Memory B cell (primary cell): ENCODE measurements at regions not wholly inside any gene's neighbourhood (a gene's known extent, or its start where the extent isn't known, plus 50 kb on each side); places are given as distances from the start of the nearest gene placed in this dataset.
"Not testable (repeated sequence)": the region's sequence is repeated elsewhere in the genome, so short reads cannot be mapped to it uniquely, and the experiment has no call there.

Experiments
- ATAC-seq: fragments of 150-1000 bp; cut with Tn5 transposase; 2 replicates; pipeline ENCODE4 v1.10.0; 2021; ENCODE audit warnings: low read depth, mild to moderate bottlenecking, moderate library complexity
- DNase-seq, 2 donors: peaks; one replicate each; pipeline ENCODE4 v3.0.0; 2022; ENCODE audit warnings: low spot score in 2 of 2
- H3K27ac Mint-ChIP-seq: one replicate; pipeline ENCODE4 v1.8.0; 2022; ENCODE audit warnings: mild to moderate bottlenecking, moderate library complexity, mixed read lengths
- H3K27me3 Mint-ChIP-seq: one replicate; pipeline ENCODE4 v1.8.0; 2022; ENCODE audit warnings: mixed read lengths
- H3K36me3 Mint-ChIP-seq: one replicate; pipeline ENCODE4 v1.8.0; 2022; ENCODE audit warnings: mild to moderate bottlenecking, mixed read lengths
- H3K4me1 Mint-ChIP-seq: one replicate; pipeline ENCODE4 v1.8.0; 2022; ENCODE audit warnings: mixed read lengths
- H3K4me3 Mint-ChIP-seq: one replicate; pipeline ENCODE4 v1.8.0; 2022; ENCODE audit warnings: mild to moderate bottlenecking, moderate library complexity, mixed read lengths
- H3K9me3 Mint-ChIP-seq: one replicate; pipeline ENCODE4 v1.8.0; 2022; ENCODE audit warnings: mixed read lengths

DNA sequence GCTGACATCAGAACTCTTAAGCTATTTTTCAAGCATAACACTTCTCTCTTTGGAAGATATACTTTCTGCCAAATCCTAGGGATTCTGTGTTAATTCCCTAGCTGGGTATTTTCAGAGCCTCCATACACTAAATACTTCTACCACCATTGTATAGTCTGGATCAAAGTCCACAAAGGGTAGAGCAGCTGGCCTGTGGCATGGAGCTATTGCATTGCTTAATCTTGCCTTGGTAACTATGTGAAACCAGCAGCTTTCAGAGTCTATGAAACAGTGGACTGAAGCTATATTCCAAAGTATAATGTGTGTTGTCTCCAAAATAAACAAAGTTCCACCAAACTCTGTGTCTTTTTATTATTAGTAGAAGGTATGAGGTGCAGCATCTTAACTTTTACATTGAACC is 296.9 kb upstream of the CDH19 start:
- H3K4me1 Mint-ChIP-seq, result no peaks in the 10 kb centered on the region
- no peak overlapping the region for H3K27ac Mint-ChIP-seq
- no peaks in the 10 kb centered on the region for H3K36me3 Mint-ChIP-seq
- ATAC-seq (no peak), DNase-seq (no peak)
- H3K4me3 Mint-ChIP-seq, result no peak overlapping the region
- H3K27me3 Mint-ChIP-seq, result no peaks in the 10 kb centered on the region
- H3K9me3 Mint-ChIP-seq, result no peaks in the 10 kb centered on the region

- ATAC-seq (no peak), DNase-seq (no peak)
- no peak overlapping the region for H3K27ac Mint-ChIP-seq
- H3K4me3 Mint-ChIP-seq, result no peak overlapping the region
- H3K36me3 Mint-ChIP-seq, result no peaks in the 10 kb centered on the region
- H3K27me3 Mint-ChIP-seq, result no peaks in the 10 kb centered on the region
- no peaks in the 10 kb centered on the region for H3K9me3 Mint-ChIP-seq
- H3K4me1 Mint-ChIP-seq, result no peaks in the 10 kb centered on the region
Measured at GRCh38 chr18:66895631-66896030, 291.7 kb upstream of the CDH19 start.

- no peaks in the 10 kb centered on the region for H3K36me3 Mint-ChIP-seq
- ATAC-seq, result no peak
- no peak overlapping the region for H3K27ac Mint-ChIP-seq
- H3K4me1 Mint-ChIP-seq, result no peaks in the 10 kb centered on the region
- H3K9me3 Mint-ChIP-seq, result no peaks in the 10 kb centered on the region
- no peak overlapping the region for H3K4me3 Mint-ChIP-seq
- H3K27me3 Mint-ChIP-seq, result no peaks in the 10 kb centered on the region
- no peak for DNase-seq
Measured at GRCh38 chr18:66894851-66895250, 291.0 kb upstream of the CDH19 start.

DNA sequence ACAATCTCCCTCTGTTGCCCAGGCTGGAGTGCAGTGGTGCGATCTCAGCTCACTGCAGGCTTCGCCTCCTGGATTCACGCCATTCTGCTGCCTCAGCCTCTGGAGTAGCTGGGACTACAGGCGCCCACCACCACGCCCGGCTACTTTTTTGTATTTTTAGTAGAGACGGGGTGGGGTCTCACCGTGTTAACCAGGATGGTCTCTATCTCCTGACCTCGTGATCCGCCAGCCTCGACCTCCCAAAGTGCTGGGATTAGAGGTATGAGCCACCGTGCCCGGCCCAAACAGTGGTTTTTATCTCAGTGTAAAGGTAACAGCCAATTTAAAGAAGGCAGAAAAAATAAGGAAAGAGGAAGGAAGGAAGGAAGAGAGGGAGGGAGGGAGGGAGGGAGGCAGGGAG is 288.5 kb upstream of the CDH19 start:
- not testable (repeated sequence) for ATAC-seq, H3K27ac Mint-ChIP-seq, H3K36me3 Mint-ChIP-seq, H3K4me1 Mint-ChIP-seq, H3K9me3 Mint-ChIP-seq, H3K27me3 Mint-ChIP-seq, DNase-seq, H3K4me3 Mint-ChIP-seq

DNA sequence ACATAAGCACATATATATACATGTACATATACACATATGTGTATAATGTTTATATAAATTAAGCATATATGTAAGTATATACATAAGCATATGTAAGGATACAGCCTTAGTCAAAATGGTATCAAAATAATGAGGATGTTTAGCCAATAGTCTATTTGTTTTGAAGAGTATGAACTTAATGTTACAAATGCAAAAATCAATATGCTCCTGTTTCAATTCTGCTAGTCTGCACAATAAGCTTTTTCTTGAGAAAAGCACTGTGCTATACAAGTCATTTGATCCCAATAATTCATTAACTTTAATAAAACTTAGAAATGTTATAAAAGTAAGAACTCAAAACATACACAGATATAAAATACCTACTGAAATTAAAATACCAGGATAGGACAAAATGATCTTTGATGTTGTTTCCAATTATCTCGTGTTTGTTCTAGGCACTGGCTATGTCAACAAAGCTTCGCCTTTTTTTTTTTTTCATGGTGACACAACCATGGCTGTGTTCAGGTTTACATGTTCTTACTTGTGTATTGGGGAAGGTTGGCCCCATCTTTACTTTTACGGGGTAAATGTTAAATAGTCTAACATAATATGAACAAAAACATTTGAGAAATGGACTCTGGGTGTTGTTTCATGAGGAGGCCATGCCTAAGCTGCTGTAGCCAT is 271.1 kb upstream of the CDH19 start:
- no peak overlapping the region for H3K27ac Mint-ChIP-seq
- no peak for DNase-seq
- no peaks in the 10 kb centered on the region for H3K27me3 Mint-ChIP-seq
- H3K4me1 Mint-ChIP-seq, result no peaks in the 10 kb centered on the region
- H3K4me3 Mint-ChIP-seq, result no peak overlapping the region
- no peaks in the 10 kb centered on the region for H3K36me3 Mint-ChIP-seq
- ATAC-seq, result no peak
- no peaks in the 10 kb centered on the region for H3K9me3 Mint-ChIP-seq

DNA sequence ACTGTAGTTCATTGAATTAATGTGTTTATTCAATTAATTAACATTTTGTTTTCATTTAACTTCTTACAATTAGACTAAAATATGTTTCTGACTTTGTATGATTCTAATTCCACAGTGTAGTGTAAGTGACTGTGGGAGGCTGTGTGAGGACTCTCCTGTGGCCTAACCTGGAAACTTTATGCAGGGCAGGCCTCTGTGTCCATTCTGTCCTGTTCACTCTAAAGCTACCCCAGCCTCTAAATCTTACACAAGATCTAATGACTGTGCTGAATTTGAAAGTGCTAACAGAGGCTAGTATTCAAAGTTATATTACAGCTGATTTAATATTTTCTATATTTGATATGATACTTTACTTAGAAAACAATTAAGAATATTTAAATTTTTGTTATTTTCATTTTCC is 270.5 kb upstream of the CDH19 start:
- no peak overlapping the region for H3K27ac Mint-ChIP-seq
- ATAC-seq (no peak), DNase-seq (no peak)
- no peak overlapping the region for H3K4me3 Mint-ChIP-seq
- H3K9me3 Mint-ChIP-seq, result no peaks in the 10 kb centered on the region
- no peaks in the 10 kb centered on the region for H3K36me3 Mint-ChIP-seq
- H3K4me1 Mint-ChIP-seq, result no peaks in the 10 kb centered on the region
- no peaks in the 10 kb centered on the region for H3K27me3 Mint-ChIP-seq

DNA sequence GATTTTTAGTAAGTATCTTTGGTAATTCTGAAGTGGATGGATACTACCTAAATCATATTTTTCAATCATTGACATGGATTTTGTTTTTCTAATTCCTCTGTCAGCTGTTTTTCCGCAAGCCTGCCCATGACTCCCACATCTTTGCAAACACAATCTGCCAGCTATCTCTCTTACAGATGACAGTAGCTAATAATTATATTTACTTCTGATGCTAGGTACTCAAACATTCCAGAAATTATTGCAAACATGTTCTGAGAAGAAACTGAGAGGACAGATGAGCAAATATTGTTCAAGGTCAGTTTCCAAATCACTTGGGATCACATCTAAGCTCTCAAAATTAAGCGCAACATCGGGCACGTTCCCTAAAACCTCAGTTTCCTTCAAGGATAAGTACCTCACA is 270.0 kb upstream of the CDH19 start:
- Mint-ChIP-seq H3K27ac (no peak overlapping the region), H3K27me3 (no peaks in the 10 kb centered on the region), H3K4me3 (no peak overlapping the region), H3K36me3 (no peaks in the 10 kb centered on the region), H3K4me1 (no peaks in the 10 kb centered on the region), H3K9me3 (no peaks in the 10 kb centered on the region)
- DNase-seq (no peak), ATAC-seq (no peak)

- no peaks in the 10 kb centered on the region for H3K36me3 Mint-ChIP-seq
- no peak overlapping the region for H3K27ac Mint-ChIP-seq
- no peaks in the 10 kb centered on the region for H3K4me1 Mint-ChIP-seq
- H3K4me3 Mint-ChIP-seq, result no peak overlapping the region
- ATAC-seq (no peak), DNase-seq (no peak)
- H3K27me3 Mint-ChIP-seq, result no peaks in the 10 kb centered on the region
- H3K9me3 Mint-ChIP-seq, result no peaks in the 10 kb centered on the region
Measured at GRCh38 chr18:66872277-66872676, 268.4 kb upstream of the CDH19 start.

DNA sequence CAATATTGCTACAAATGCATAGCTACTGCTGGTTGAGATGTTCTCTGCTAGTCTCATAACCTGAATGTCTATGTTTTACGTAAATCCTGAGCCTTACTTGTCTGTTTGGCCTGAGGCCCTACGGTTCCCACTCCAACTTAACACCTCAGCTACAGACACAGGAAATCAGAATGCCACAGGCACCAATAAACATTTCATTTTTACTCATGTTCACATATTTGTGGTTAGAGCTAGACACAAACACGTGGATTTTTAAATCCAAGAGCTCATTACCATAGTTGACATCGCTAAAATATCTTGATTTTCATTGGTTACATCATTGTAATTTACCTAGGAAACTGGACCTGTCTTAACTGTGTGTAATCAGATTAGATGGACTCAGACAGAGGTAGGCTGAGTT is 263.8 kb upstream of the CDH19 start:
- H3K4me3 Mint-ChIP-seq, result no peak overlapping the region
- H3K36me3 Mint-ChIP-seq, result no peaks in the 10 kb centered on the region
- no peaks in the 10 kb centered on the region for H3K27me3 Mint-ChIP-seq
- H3K27ac Mint-ChIP-seq, result no peak overlapping the region
- H3K4me1 Mint-ChIP-seq, result no peaks in the 10 kb centered on the region
- DNase-seq (no peak), ATAC-seq (no peak)
- H3K9me3 Mint-ChIP-seq, result no peaks in the 10 kb centered on the region

- not testable (repeated sequence) for H3K36me3 Mint-ChIP-seq, H3K27ac Mint-ChIP-seq, ATAC-seq, H3K9me3 Mint-ChIP-seq, H3K4me1 Mint-ChIP-seq, H3K27me3 Mint-ChIP-seq, H3K4me3 Mint-ChIP-seq, DNase-seq
Measured at GRCh38 chr18:66866427-66866940, 262.6 kb upstream of the CDH19 start.

DNA sequence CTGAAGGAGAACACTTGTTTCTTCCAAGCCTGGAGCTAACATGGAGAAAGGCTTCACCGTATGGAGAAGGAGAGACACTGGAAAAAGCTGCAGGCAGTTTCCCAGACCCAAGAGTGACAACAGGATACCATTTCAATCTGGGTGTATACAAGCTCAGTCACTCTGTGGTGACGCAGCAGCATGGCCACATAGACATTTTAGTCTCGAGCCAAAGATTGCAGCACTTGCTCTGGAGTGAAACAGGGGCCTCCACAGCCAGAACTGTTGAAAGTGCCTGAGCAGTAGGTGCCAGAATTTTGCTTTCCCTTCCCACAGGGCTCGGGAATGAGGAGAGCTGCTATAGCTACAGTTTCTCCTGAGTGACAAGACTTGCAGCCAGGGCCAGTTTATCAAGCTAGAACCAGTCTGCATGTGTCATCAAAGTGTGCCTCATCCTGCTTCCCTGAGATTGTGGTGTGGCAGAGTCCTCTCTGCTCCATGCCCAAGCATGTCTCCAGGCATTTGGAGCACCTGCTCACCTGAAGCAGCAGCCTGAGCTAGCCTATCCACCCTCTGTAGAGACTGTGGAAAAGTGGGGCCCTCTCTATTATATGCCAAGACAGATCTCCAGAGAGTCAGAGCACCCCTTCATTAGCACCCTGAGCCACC is 234.6 kb upstream of the CDH19 start:
- no peak overlapping the region for H3K27ac Mint-ChIP-seq
- H3K4me1 Mint-ChIP-seq, result no peaks in the 10 kb centered on the region

GRCh38 chr18:66833646-66834045 is 229.8 kb upstream of the CDH19 start:
- Mint-ChIP-seq H3K27me3 (no peaks in the 10 kb centered on the region), H3K9me3 (peaks cover 1% of the 10 kb centered on the region)
- no peak for ATAC-seq

More for the DNA sequence above, 234.6 kb upstream of the CDH19 start:
- ATAC-seq (no peak), DNase-seq (no peak)
- H3K4me3 Mint-ChIP-seq, result no peak overlapping the region
- no peaks in the 10 kb centered on the region for H3K9me3 Mint-ChIP-seq
- H3K27me3 Mint-ChIP-seq, result no peaks in the 10 kb centered on the region
- no peaks in the 10 kb centered on the region for H3K36me3 Mint-ChIP-seq

DNA sequence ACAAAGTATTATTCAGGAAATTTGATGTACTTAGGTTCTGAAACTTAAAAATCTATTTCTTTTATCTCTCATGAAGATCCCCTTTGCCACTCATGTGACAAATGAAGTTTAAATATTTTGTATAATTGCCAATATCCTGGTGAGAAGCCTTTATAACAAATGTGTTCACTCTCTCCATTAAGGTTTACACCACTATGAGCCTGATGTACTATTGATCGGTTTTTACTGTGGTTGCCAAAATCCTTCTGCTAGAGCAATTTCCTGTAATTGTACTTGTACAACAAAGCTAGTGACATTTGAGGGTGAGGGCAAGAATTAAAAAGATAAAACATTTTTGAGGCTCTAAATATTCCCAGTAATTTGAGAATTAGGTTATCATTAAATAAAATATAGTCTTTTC is 222.3 kb upstream of the CDH19 start:
- Mint-ChIP-seq H3K36me3 (no peaks in the 10 kb centered on the region), H3K9me3 (no peaks in the 10 kb centered on the region), H3K27ac (no peak overlapping the region), H3K4me1 (no peaks in the 10 kb centered on the region), H3K4me3 (no peak overlapping the region), H3K27me3 (no peaks in the 10 kb centered on the region)
- ATAC-seq, result no peak
- DNase-seq, result no peak

More at GRCh38 chr18:66833646-66834045, 229.8 kb upstream of the CDH19 start:
- Mint-ChIP-seq H3K4me3 (no peak overlapping the region), H3K4me1 (no peaks in the 10 kb centered on the region), H3K27ac (no peak overlapping the region), H3K36me3 (no peaks in the 10 kb centered on the region)
- no peak for DNase-seq

GRCh38 chr18:66825347-66825746 is 221.5 kb upstream of the CDH19 start:
- no peaks in the 10 kb centered on the region for H3K4me1 Mint-ChIP-seq
- ATAC-seq (no peak), DNase-seq (no peak)
- H3K9me3 Mint-ChIP-seq, result no peaks in the 10 kb centered on the region
- H3K27ac Mint-ChIP-seq, result no peak overlapping the region
- no peak overlapping the region for H3K4me3 Mint-ChIP-seq
- no peaks in the 10 kb centered on the region for H3K27me3 Mint-ChIP-seq
- H3K36me3 Mint-ChIP-seq, result no peaks in the 10 kb centered on the region

GRCh38 chr18:66819235-66819634 is 215.3 kb upstream of the CDH19 start:
- H3K4me1 Mint-ChIP-seq, result no peaks in the 10 kb centered on the region
- no peak overlapping the region for H3K27ac Mint-ChIP-seq
- H3K4me3 Mint-ChIP-seq, result no peak overlapping the region
- H3K27me3 Mint-ChIP-seq, result no peaks in the 10 kb centered on the region
- peaks cover 1% of the 10 kb centered on the region for H3K9me3 Mint-ChIP-seq
- ATAC-seq, result no peak
- no peaks in the 10 kb centered on the region for H3K36me3 Mint-ChIP-seq
- no peak for DNase-seq
